Epithelial cell of esophagus (primary cell): ENCODE measurements at regions not wholly inside any gene's neighbourhood (a gene's known extent, or its start where the extent isn't known, plus 50 kb on each side); places are given as distances from the start of the nearest gene placed in this dataset.
"Not testable (repeated sequence)": the region's sequence is repeated elsewhere in the genome, so short reads cannot be mapped to it uniquely, and the experiment has no call there.

Source experiments
- DNase-seq: peaks from one replicate; pipeline ENCODE4 v3.0.0; 2010; ENCODE audit warnings: low read depth
- H3K4me3 ChIP-seq: 2 replicates; pipeline ENCODE4 v1.5.1; 2011; ENCODE audit warnings: mild to moderate bottlenecking, low read length, control low read depth
- CTCF ChIP-seq: IDR thresholded peaks from 2 replicates; pipeline ENCODE4 v1.5.1; 2011; ENCODE audit warnings: low read depth, mild to moderate bottlenecking, low read length, control low read depth, inconsistent platforms; ENCODE audit not compliant: insufficient read depth; ENCODE audit errors: missing control alignments

GRCh38 chr20:57104651-57105204 lies 161.7 kb downstream of the BMP7 start:
- DNase-seq, result no peak
- no peak overlapping the region for H3K4me3 ChIP-seq
- TF ChIP-seq CTCF, result no peak

- no peak for TF ChIP-seq CTCF
- DNase-seq, result no peak
- H3K4me3 ChIP-seq, result no peak overlapping the region
Measured at GRCh38 chr20:57106030-57106682, 160.3 kb downstream of the BMP7 start.

GRCh38 chr20:57106692-57107091 lies 159.7 kb downstream of the BMP7 start:
- no peak for DNase-seq
- TF ChIP-seq CTCF, result no peak
- no peak overlapping the region for H3K4me3 ChIP-seq

- DNase-seq, result no peak
- H3K4me3 ChIP-seq, result no peak overlapping the region
- no peak for TF ChIP-seq CTCF
Measured at GRCh38 chr20:57107208-57107607, 159.2 kb downstream of the BMP7 start.

- no peak overlapping the region for H3K4me3 ChIP-seq
- TF ChIP-seq CTCF, result no peak
- no peak for DNase-seq
Measured at GRCh38 chr20:57108218-57108617, 158.2 kb downstream of the BMP7 start.

- TF ChIP-seq CTCF, result no peak
- no peak for DNase-seq
- H3K4me3 ChIP-seq, result no peak overlapping the region
Measured at GRCh38 chr20:57108742-57109570, 157.5 kb downstream of the BMP7 start.

- H3K4me3 ChIP-seq, result no peak overlapping the region
- TF ChIP-seq CTCF, result no peak
- no peak for DNase-seq
Measured at GRCh38 chr20:57109571-57109953, 156.9 kb downstream of the BMP7 start.

- not testable (repeated sequence) for H3K4me3 ChIP-seq
Measured at GRCh38 chr20:57110121-57111027, 156.1 kb downstream of the BMP7 start.

More at GRCh38 chr20:57110121-57111027, 156.1 kb downstream of the BMP7 start:
- DNase-seq, result not testable (repeated sequence)
